Endodermal cell (in vitro differentiated cells): ENCODE measurements at regions not wholly inside any gene's neighbourhood (a gene's known extent, or its start where the extent isn't known, plus 50 kb on each side); places are given as distances from the start of the nearest gene placed in this dataset.

ENCODE experiments used
- DNase-seq: peaks from one replicate; pipeline ENCODE4 v3.0.0-alpha.2; 2017
- H3K27ac ChIP-seq: 2 replicates; pipeline ENCODE4 v1.5.1; 2013; ENCODE audit warnings: mild to moderate bottlenecking, low read depth, low read length, moderate library complexity
- H3K27me3 ChIP-seq: 2 replicates; pipeline ENCODE4 v1.6.1; 2013; ENCODE audit warnings: mild to moderate bottlenecking, low read length, moderate library complexity; ENCODE audit not compliant: insufficient read depth, control insufficient read depth, poor library complexity, severe bottlenecking
- H3K36me3 ChIP-seq: 2 replicates; pipeline ENCODE4 v1.7.0; 2013; ENCODE audit warnings: mild to moderate bottlenecking, low read length, moderate library complexity; ENCODE audit not compliant: control insufficient read depth, insufficient read depth
- H3K4me1 ChIP-seq: one replicate; pipeline ENCODE4 v1.7.0; 2013; ENCODE audit warnings: low read length; ENCODE audit not compliant: control insufficient read depth, insufficient read depth
- H3K4me3 ChIP-seq: 2 replicates; pipeline ENCODE4 v1.5.1; 2013; ENCODE audit warnings: mild to moderate bottlenecking, low read length, moderate library complexity
- H3K9ac ChIP-seq: 2 replicates; pipeline ENCODE4 v1.6.1; 2013; ENCODE audit warnings: mild to moderate bottlenecking, low read length, moderate library complexity; ENCODE audit not compliant: poor library complexity, severe bottlenecking; ENCODE audit errors: extremely low read depth
- H3K9me3 ChIP-seq: 2 replicates; pipeline ENCODE4 v1.6.1; 2013; ENCODE audit warnings: mild to moderate bottlenecking, low read length, moderate library complexity; ENCODE audit not compliant: control insufficient read depth
- H3K27ac Mint-ChIP-seq: 2 replicates; pipeline ENCODE4 v1.8.0; 2020; ENCODE audit warnings: mixed read lengths
- H3K27me3 Mint-ChIP-seq: 2 replicates; pipeline ENCODE4 v1.8.0; 2021; ENCODE audit warnings: mild to moderate bottlenecking, mixed read lengths; ENCODE audit not compliant: insufficient read depth
- H3K36me3 Mint-ChIP-seq: 2 replicates; pipeline ENCODE4 v1.8.0; 2020; ENCODE audit warnings: low read depth, mixed read lengths
- H3K4me1 Mint-ChIP-seq: 2 replicates; pipeline ENCODE4 v1.8.0; 2020; ENCODE audit warnings: mixed read lengths
- H3K4me3 Mint-ChIP-seq: 2 replicates; pipeline ENCODE4 v1.8.0; 2020; ENCODE audit warnings: mild to moderate bottlenecking, moderate library complexity, mixed read lengths
- H3K9me3 Mint-ChIP-seq: 2 replicates; pipeline ENCODE4 v1.8.0; 2020; ENCODE audit warnings: mild to moderate bottlenecking, mixed read lengths
- WGBS, 2 experiments: methylation state at CpG; one replicate each; pipeline versions ENCODE4 v1.1.5 to v1.1.7; 2013; ENCODE audit warnings: missing lambda C conversion rate in 2 of 2, mixed read lengths in 1 of 2; ENCODE audit not compliant: insufficient coverage in 1 of 2, insufficient read length in 1 of 2; 5-methylcytosine and 5-hydroxymethylcytosine counted together
- TF ChIP-seq, protein P1 (sequence below): fragments of 200-600 bp; sonication (generic); conservative IDR thresholded peaks from 2 replicates; pipeline ENCODE4 v1.5.0; 2021; ENCODE audit warnings: antibody characterized with exemption, mild to moderate bottlenecking

DNA sequence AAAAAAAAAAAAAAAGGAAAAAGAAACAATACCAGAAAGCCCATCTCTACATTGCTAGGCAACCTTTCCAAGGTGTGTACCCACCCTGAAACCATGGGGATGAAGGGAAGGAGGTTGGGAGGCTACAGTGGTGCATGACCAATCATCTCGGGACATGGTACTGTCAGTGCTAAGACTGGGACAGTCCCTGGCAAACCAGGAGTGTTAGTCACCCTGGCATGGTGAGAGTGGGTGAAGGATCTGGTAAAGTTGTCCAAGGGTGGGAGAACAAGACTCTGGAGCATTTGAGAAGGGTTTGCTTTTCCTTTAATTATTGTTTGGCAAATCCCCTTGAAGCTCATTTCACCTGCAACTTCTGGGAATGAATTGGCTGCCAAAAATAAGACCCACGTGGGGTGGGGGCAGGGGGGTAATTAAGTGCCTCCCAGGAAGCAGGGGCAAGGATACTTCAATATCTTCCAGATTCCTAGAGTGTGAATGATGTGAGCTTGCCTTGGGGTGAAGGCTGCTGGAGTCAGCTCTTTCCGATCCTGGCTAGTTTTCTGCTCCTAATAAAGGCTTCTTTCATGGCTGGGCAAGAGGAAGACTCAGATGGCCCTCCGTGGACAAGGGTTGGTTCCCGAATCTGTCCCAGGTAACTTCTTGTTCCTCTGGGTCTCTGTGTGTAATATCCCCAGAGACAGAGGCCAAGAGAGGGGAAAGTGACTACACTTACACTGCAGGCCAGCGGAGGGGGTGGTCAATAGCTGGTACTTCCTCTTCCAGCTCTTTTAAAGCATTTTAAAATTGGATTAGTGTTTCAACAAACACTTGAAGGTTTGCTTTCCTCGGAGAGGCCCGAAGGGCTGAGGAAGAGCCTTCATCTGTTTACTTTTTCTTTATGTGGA, 61.6 kb upstream of the SPRY4 start:
- peaks cover 36% of the 10 kb centered on the region for H3K4me1 Mint-ChIP-seq
- TF ChIP-seq, protein P1, sequence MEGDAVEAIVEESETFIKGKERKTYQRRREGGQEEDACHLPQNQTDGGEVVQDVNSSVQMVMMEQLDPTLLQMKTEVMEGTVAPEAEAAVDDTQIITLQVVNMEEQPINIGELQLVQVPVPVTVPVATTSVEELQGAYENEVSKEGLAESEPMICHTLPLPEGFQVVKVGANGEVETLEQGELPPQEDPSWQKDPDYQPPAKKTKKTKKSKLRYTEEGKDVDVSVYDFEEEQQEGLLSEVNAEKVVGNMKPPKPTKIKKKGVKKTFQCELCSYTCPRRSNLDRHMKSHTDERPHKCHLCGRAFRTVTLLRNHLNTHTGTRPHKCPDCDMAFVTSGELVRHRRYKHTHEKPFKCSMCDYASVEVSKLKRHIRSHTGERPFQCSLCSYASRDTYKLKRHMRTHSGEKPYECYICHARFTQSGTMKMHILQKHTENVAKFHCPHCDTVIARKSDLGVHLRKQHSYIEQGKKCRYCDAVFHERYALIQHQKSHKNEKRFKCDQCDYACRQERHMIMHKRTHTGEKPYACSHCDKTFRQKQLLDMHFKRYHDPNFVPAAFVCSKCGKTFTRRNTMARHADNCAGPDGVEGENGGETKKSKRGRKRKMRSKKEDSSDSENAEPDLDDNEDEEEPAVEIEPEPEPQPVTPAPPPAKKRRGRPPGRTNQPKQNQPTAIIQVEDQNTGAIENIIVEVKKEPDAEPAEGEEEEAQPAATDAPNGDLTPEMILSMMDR: peak; percentile 15

DNA sequence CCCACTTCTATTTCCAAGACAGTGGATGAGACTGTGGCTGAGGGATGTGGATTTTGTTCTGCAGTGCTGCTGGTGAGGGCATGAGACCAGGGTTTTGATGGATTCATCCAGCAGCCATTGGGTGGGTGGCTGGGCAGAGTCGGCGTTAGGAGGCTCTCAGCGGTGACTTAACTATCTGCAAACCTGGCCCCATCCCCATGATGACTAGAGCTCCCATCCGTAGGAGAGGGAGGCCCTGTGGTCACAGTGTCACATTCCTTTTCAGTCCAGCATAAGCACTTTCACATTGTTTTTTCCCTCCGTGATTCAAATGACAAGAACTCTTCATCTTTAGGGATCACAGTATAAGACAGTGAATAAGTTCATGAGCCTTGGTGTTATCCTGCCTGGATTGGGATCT, 60.4 kb upstream of the SPRY4 start:
- peaks cover 3% of the 10 kb centered on the region for H3K36me3 Mint-ChIP-seq
- no peak overlapping the region for H3K4me3 ChIP-seq
- no peak overlapping the region for H3K9ac ChIP-seq
- H3K4me1 ChIP-seq: peaks cover 11% of the 10 kb centered on the region
- no peaks in the 10 kb centered on the region for H3K9me3 ChIP-seq
- H3K9me3 Mint-ChIP-seq: no peaks in the 10 kb centered on the region
- H3K27ac ChIP-seq: no peak overlapping the region
- WGBS, 2 experiments: 64 to 85% methylated on average over 4 to 5 of the region's 5 CpGs
- TF ChIP-seq, protein P1: no peak
- no peaks in the 10 kb centered on the region for H3K27me3 ChIP-seq
- H3K27ac Mint-ChIP-seq: no peak overlapping the region
- peaks cover 27% of the 10 kb centered on the region for H3K4me1 Mint-ChIP-seq
- no peak overlapping the region for H3K4me3 Mint-ChIP-seq
- no peaks in the 10 kb centered on the region for H3K27me3 Mint-ChIP-seq
- no peak for DNase-seq
- no peaks in the 10 kb centered on the region for H3K36me3 ChIP-seq

More for the DNA sequence above, 61.6 kb upstream of the SPRY4 start:
- DNase-seq: no peak
- H3K9me3 ChIP-seq: no peaks in the 10 kb centered on the region
- no peaks in the 10 kb centered on the region for H3K36me3 ChIP-seq
- H3K27me3 Mint-ChIP-seq: no peaks in the 10 kb centered on the region
- no peak overlapping the region for H3K27ac ChIP-seq
- H3K27me3 ChIP-seq: no peaks in the 10 kb centered on the region
- H3K9ac ChIP-seq: no peak overlapping the region
- H3K4me3 ChIP-seq: peak overlapping the region; percentile 16
- H3K27ac Mint-ChIP-seq: peak overlapping the region; percentile 71
- no peaks in the 10 kb centered on the region for H3K9me3 Mint-ChIP-seq
- H3K36me3 Mint-ChIP-seq: peaks cover 3% of the 10 kb centered on the region
- H3K4me3 Mint-ChIP-seq: peak overlapping the region; percentile 12
- H3K4me1 ChIP-seq: peaks cover 15% of the 10 kb centered on the region
- WGBS, 2 experiments: 69 to 79% methylated on average over 5 to 8 of the region's 8 CpGs

DNA sequence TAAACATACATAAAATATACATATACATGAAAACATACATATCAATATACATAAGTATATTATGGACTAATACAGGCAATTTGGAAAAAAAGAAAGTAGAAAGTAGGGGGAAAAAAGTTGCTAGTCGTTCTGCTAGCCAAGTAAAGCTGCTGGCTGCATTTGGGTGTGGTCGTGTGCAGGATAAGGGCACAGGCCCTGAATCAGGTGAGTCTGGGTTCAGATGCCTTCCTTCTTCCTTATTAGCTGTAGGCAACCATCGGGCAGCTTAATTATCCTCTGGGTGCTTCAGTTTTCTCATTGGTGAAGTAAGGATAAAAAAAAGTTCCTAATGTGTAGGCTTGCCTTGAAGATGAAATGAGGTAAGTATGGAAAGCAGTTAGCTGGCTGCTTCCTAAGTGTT, 59.2 kb upstream of the SPRY4 start:
- Histone ChIP-seq H3K27ac (no peak overlapping the region), H3K9me3 (no peaks in the 10 kb centered on the region), H3K27me3 (no peaks in the 10 kb centered on the region), H3K4me1 (peaks cover 6% of the 10 kb centered on the region), H3K36me3 (no peaks in the 10 kb centered on the region), H3K9ac (no peak overlapping the region), H3K4me3 (no peak overlapping the region)
- Mint-ChIP-seq H3K4me3 (no peak overlapping the region), H3K36me3 (peaks cover 7% of the 10 kb centered on the region), H3K27me3 (no peaks in the 10 kb centered on the region), H3K4me1 (peaks cover 18% of the 10 kb centered on the region), H3K9me3 (no peaks in the 10 kb centered on the region), H3K27ac (no peak overlapping the region)
- 89 to 100% methylated on average over 1 to 3 of the region's 3 CpGs for WGBS, 2 experiments
- DNase-seq: no peak
- TF ChIP-seq, protein P1: no peak
